Neural cell (in vitro differentiated cells): ENCODE measurements at regions not wholly inside any gene's neighbourhood (a gene's known extent, or its start where the extent isn't known, plus 50 kb on each side); places are given as distances from the start of the nearest gene placed in this dataset.

ENCODE experiments used
- CTCF ChIP-seq: fragments of 450-650 bp; IDR thresholded peaks from 2 replicates; pipeline ENCODE4 v1.5.1; 2014; ENCODE audit warnings: antibody characterized with exemption, mild to moderate bottlenecking, moderate library complexity; ENCODE audit not compliant: poor library complexity, severe bottlenecking
- EZH2 ChIP-seq: fragments of 200-600, 300-800 bp; shearing (Covaris generic), sonication (generic); IDR thresholded peaks from 2 replicates; pipeline ENCODE4 v1.6.1; 2014; ENCODE audit warnings: antibody characterized with exemption, low read length, borderline replicate concordance, mild to moderate bottlenecking; ENCODE audit not compliant: insufficient read depth, poor library complexity, severe bottlenecking
- MXI1 ChIP-seq: fragments of 450-650 bp; conservative IDR thresholded peaks from 2 replicates; pipeline ENCODE4 v1.6.1; 2014; ENCODE audit warnings: antibody characterized with exemption, mild to moderate bottlenecking; ENCODE audit not compliant: poor library complexity, severe bottlenecking
- POLR2AphosphoS5 ChIP-seq: IDR thresholded peaks from 2 replicates; pipeline ENCODE4 v1.6.1; 2012
- RAD21 ChIP-seq: fragments of 450-650 bp; conservative IDR thresholded peaks from 2 replicates; pipeline ENCODE4 v1.6.1; 2014; ENCODE audit warnings: antibody characterized with exemption, mild to moderate bottlenecking, moderate library complexity

GRCh38 chr2:48034295-48034694 is 128.0 kb upstream of the FBXO11 start:
- TF ChIP-seq POLR2AphosphoS5 (no peak), CTCF (no peak), MXI1 (no peak), EZH2 (no peak), RAD21 (no peak)
